ENCODE measurements at regions not wholly inside any gene's neighbourhood (a gene's known extent, or its start where the extent isn't known, plus 50 kb on each side); places are given as distances from the start of the nearest gene placed in this dataset.

DNA sequence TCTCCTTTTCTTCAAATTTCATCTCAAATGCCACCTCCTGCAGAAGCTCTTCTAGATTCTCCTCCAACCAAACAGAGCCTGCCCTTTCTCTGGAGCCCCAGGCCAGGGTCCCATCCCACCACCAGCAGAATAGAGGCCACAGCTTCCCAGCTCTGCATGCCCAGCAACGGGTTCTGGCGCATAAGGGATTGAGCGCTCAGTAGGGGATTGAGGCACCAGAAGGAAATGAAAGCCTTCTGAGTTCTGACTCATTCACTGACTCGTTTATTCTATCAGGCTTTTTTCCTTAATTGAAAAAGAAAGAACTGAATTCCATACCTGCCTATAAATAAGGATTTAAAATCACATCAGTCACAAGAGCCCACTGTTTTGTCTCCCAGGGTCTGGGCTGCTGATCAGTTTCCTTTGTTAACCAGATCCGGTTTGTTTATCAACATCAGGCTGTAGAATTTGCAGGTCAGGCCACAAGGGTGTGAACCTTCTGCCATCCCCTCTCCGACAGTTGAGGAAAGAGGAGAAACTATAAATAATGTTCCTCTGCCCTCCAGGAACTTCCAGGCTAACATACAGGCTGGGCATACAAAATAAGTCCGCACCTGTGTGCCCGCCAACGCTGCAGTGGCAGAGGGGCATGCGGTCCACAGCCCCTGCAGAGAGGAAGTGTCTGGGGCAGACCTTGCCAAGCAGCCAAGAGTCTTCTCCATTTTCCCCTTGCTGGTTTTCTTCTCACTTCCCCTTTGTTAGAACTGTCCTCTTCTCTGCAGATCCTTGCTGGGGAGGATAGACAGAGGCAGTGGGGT is 63.5 kb upstream of the PRDM11 start:
- TF ChIP-seq SUZ12 (IDR thresholded peaks at IDR 0.05; ENCODE audit: extremely low read depth, insufficient read depth, insufficient read length) (no peak), ZNF274 (IDR thresholded peaks at IDR 0.05; ENCODE audit: low read depth, low read length) (no peak)
